DOHH2 (cell line): ENCODE measurements at regions not wholly inside any gene's neighbourhood (a gene's known extent, or its start where the extent isn't known, plus 50 kb on each side); places are given as distances from the start of the nearest gene placed in this dataset.

Experiments used
- EZH2phosphoT487 ChIP-seq: fragments of 200-600 bp; sonication (generic); IDR thresholded peaks from 2 replicates; pipeline ENCODE4 v1.6.1; 2017; ENCODE audit warnings: borderline replicate concordance, mild to moderate bottlenecking, antibody characterized with exemption, low read length, moderate library complexity, mixed read lengths
- TF ChIP-seq, protein P1 (sequence below): fragments of 200-600 bp; sonication (generic); IDR thresholded peaks from one replicate; pipeline ENCODE4 v1.5.1; 2014; ENCODE audit warnings: antibody characterized with exemption, mild to moderate bottlenecking, low read depth, low read length; ENCODE audit not compliant: poor library complexity, severe bottlenecking

DNA sequence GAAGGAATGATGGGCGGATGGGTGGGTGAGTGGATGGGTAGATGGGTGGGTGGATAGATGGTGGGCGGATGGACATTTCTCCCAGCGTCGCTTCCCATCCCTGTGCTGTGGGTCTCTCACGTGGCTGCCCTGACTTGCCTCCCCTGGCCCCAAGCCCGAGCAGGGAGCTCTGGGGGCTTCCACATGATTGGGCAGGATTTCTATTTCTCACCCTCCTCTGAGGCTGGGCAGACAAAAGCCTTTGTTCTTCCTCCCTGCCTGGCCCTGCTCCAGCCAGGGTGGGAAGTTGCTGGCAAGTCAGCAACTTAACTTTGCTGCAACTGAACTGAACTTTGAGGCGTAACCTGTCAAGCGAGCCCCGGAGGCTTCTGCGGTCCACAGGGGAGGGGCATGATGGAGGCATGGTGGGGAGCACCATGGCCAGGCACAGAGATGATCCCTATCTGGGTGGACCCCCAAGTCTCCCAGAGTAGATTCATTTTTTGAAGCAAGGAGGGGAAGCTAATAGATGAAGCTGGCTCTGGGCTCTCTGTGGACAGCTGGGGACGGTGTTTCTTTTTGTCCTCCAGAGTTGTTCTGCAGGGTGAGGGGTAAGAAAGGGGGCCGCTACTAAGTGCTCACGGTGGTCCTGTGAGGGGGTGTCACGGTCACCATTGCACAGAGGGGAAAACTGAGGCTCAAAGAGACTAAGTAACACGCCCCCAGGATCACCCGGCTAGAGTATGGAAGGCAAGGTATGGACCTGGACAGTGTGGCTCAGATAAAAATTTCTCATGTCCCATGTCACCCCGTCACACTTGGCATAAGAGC is 140.1 kb downstream of the CEBPB start:
- TF ChIP-seq, protein P1, sequence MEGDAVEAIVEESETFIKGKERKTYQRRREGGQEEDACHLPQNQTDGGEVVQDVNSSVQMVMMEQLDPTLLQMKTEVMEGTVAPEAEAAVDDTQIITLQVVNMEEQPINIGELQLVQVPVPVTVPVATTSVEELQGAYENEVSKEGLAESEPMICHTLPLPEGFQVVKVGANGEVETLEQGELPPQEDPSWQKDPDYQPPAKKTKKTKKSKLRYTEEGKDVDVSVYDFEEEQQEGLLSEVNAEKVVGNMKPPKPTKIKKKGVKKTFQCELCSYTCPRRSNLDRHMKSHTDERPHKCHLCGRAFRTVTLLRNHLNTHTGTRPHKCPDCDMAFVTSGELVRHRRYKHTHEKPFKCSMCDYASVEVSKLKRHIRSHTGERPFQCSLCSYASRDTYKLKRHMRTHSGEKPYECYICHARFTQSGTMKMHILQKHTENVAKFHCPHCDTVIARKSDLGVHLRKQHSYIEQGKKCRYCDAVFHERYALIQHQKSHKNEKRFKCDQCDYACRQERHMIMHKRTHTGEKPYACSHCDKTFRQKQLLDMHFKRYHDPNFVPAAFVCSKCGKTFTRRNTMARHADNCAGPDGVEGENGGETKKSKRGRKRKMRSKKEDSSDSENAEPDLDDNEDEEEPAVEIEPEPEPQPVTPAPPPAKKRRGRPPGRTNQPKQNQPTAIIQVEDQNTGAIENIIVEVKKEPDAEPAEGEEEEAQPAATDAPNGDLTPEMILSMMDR: no peak
- TF ChIP-seq EZH2phosphoT487: no peak
